IMR-90 (cell line): ENCODE measurements at regions not wholly inside any gene's neighbourhood (a gene's known extent, or its start where the extent isn't known, plus 50 kb on each side); places are given as distances from the start of the nearest gene placed in this dataset.
A peak's percentile ranks its signal among the peaks of the same experiment; 100 is the strongest.

Experiments used
- ATAC-seq: fragments of 200-7000 bp; cut with Tn5 transposase; 2 replicates; pipeline ENCODE4 v1.9.1; 2020; ENCODE audit warnings: low read depth, mild to moderate bottlenecking, moderate library complexity
- BruUV-seq: library from RNA; stranded (reverse); fragments of 400-500 nt; replicated peaks from 2 replicates; lab custom pipeline; 2021; lab: Mats Ljungman, UMichigan
- CTCF ChIA-PET: fragments of 300-600 bp; formaldehyde crosslinking; extraction: SDS; loops from one replicate; lab custom pipeline; 2021; ENCODE audit warnings: antibody characterized with exemption; lab: Yijun Ruan, JAX
- POLR2A ChIA-PET: fragments of 300-600 bp; sonication (Branson Sonifier 250); formaldehyde crosslinking; loops from one replicate; lab custom pipeline; 2022; ENCODE audit warnings: antibody characterized with exemption; ENCODE audit not compliant: unreplicated experiment; lab: Charles Lee
- DNase-seq: peaks from one replicate; pipeline ENCODE4 v3.0.0; 2013
- H2AFZ ChIP-seq: replicated peaks from 2 replicates; pipeline ENCODE3; 2013; ENCODE audit warnings: low read length, mild to moderate bottlenecking; ENCODE audit not compliant: poor library complexity
- H2AK5ac ChIP-seq: 2 replicates; pipeline ENCODE4 v1.6.1; 2013; ENCODE audit warnings: low read depth, low read length, inconsistent platforms
- H2AK9ac ChIP-seq: replicated peaks from 2 replicates; pipeline ENCODE3; 2013; ENCODE audit warnings: mild to moderate bottlenecking, low read depth, low read length, moderate library complexity; ENCODE audit not compliant: poor library complexity
- H2BK120ac ChIP-seq: 2 replicates; pipeline ENCODE4 v1.6.1; 2013; ENCODE audit warnings: low read depth, low read length, inconsistent platforms
- H2BK15ac ChIP-seq: 3 replicates; pipeline ENCODE4 v1.6.1; 2013; ENCODE audit warnings: low read depth, low read length, inconsistent platforms
- H2BK20ac ChIP-seq: 2 replicates; pipeline ENCODE4 v1.6.1; 2013; ENCODE audit warnings: low read depth, mild to moderate bottlenecking, inconsistent platforms, low read length, moderate library complexity
- H2BK5ac ChIP-seq: 2 replicates; pipeline ENCODE4 v1.6.1; 2013; ENCODE audit warnings: mild to moderate bottlenecking, low read depth, low read length, inconsistent platforms; ENCODE audit not compliant: poor library complexity, severe bottlenecking
- H3K14ac ChIP-seq: replicated peaks from 2 replicates; pipeline ENCODE4 v1.6.1; 2013; ENCODE audit warnings: low read depth, low read length, inconsistent platforms
- H3K18ac ChIP-seq: 2 replicates; pipeline ENCODE4 v1.6.1; 2013; ENCODE audit warnings: low read depth, low read length, control low read depth
- H3K23ac ChIP-seq: 2 replicates; pipeline ENCODE4 v1.6.1; 2013; ENCODE audit warnings: low read depth, low read length, inconsistent platforms
- H3K27ac ChIP-seq: 2 replicates; pipeline ENCODE4 v1.5.1; 2013; ENCODE audit warnings: mild to moderate bottlenecking, control low read depth, low read length; ENCODE audit not compliant: insufficient read depth
- H3K27me3 ChIP-seq: 2 replicates; pipeline ENCODE4 v1.6.1; 2013; ENCODE audit warnings: low read length; ENCODE audit not compliant: control insufficient read depth, insufficient read depth
- H3K36me3 ChIP-seq: 2 replicates; pipeline ENCODE4 v1.6.1; 2013; ENCODE audit warnings: low read length, mixed read lengths; ENCODE audit not compliant: control insufficient read depth, insufficient read depth
- H3K4ac ChIP-seq: 2 replicates; pipeline ENCODE4 v1.6.1; 2013; ENCODE audit warnings: low read depth, low read length, inconsistent platforms
- H3K4me1 ChIP-seq: 2 replicates; pipeline ENCODE4 v1.6.1; 2013; ENCODE audit warnings: low read length, mixed read lengths; ENCODE audit not compliant: control insufficient read depth, insufficient read depth
- H3K4me2 ChIP-seq: 2 replicates; pipeline ENCODE4 v1.6.1; 2013; ENCODE audit warnings: low read depth, mild to moderate bottlenecking, control low read depth, low read length, moderate library complexity
- H3K4me3 ChIP-seq: 2 replicates; pipeline ENCODE4 v1.5.1; 2013; ENCODE audit warnings: low read depth, mild to moderate bottlenecking, control low read depth, low read length, moderate library complexity; ENCODE audit not compliant: insufficient read depth
- H3K56ac ChIP-seq: 2 replicates; pipeline ENCODE4 v1.6.1; 2013; ENCODE audit warnings: low read length, inconsistent platforms; ENCODE audit not compliant: insufficient read depth; ENCODE audit errors: extremely low read depth
- H3K79me1 ChIP-seq, 2 experiments: 2 replicates each; pipeline ENCODE4 v1.6.1; 2013; ENCODE audit warnings: low read length in 2 of 2, inconsistent platforms in 1 of 2, low read depth in 1 of 2
- H3K9ac ChIP-seq: 2 replicates; pipeline ENCODE4 v1.6.1; 2013; ENCODE audit warnings: low read depth, low read length, control low read depth
- H3K9me1 ChIP-seq: 2 replicates; pipeline ENCODE4 v1.6.1; 2013; ENCODE audit warnings: low read length, inconsistent platforms; ENCODE audit not compliant: insufficient read depth
- H3K9me3 ChIP-seq: 2 replicates; pipeline ENCODE4 v1.6.1; 2013; ENCODE audit warnings: low read length; ENCODE audit not compliant: control insufficient read depth, insufficient read depth
- H4K20me1 ChIP-seq: 2 replicates; pipeline ENCODE4 v1.6.1; 2013; ENCODE audit warnings: low read length, inconsistent platforms; ENCODE audit not compliant: insufficient read depth
- H4K5ac ChIP-seq: 2 replicates; pipeline ENCODE4 v1.6.1; 2013; ENCODE audit warnings: mild to moderate bottlenecking, low read depth, low read length, control low read depth
- H4K8ac ChIP-seq, 2 experiments: 2 replicates each; pipeline ENCODE4 v1.6.1; 2013; ENCODE audit warnings: low read depth in 2 of 2, low read length in 2 of 2, control low read depth in 1 of 2, inconsistent platforms in 1 of 2
- H4K91ac ChIP-seq: 2 replicates; pipeline ENCODE4 v1.6.1; 2013; ENCODE audit warnings: low read depth, low read length, inconsistent platforms; ENCODE audit not compliant: insufficient read depth
- BHLHE40 ChIP-seq: fragments of 150-350 bp; IDR thresholded peaks from 2 replicates; pipeline ENCODE4 v1.6.1; 2016; ENCODE audit warnings: mild to moderate bottlenecking, low read depth, low read length
- CEBPB ChIP-seq: IDR thresholded peaks from 2 replicates; pipeline ENCODE4 v1.6.1; 2012; ENCODE audit warnings: low read depth, low read length, improper control_type of control experiment
- CHD1 ChIP-seq: IDR thresholded peaks from 2 replicates; pipeline ENCODE4 v1.6.1; 2012; ENCODE audit warnings: low read depth, low read length, improper control_type of control experiment
- CTCF ChIP-seq: conservative IDR thresholded peaks from 2 replicates; pipeline ENCODE4 v1.5.1; 2012; ENCODE audit warnings: mild to moderate bottlenecking, low read depth, low read length, improper control_type of control experiment
- ELK1 ChIP-seq: fragments of 150-350 bp; IDR thresholded peaks from 2 replicates; pipeline ENCODE4 v1.6.1; 2016; ENCODE audit warnings: low read depth, mild to moderate bottlenecking, low read length, moderate library complexity, borderline replicate concordance
- FOS ChIP-seq: fragments of 150-350 bp; IDR thresholded peaks from 2 replicates; pipeline ENCODE4 v1.6.1; 2016; ENCODE audit warnings: low read depth, low read length
- MAFK ChIP-seq: IDR thresholded peaks from 2 replicates; pipeline ENCODE4 v1.6.1; 2012; ENCODE audit warnings: low read depth, low read length, improper control_type of control experiment
- MAZ ChIP-seq: IDR thresholded peaks from 2 replicates; pipeline ENCODE4 v1.6.1; 2012; ENCODE audit warnings: low read depth, mild to moderate bottlenecking, low read length, improper control_type of control experiment, moderate library complexity, borderline replicate concordance
- MXI1 ChIP-seq: IDR thresholded peaks from 2 replicates; pipeline ENCODE4 v1.6.1; 2012; ENCODE audit warnings: low read depth, mild to moderate bottlenecking, low read length, moderate library complexity, borderline replicate concordance
- NFE2L2 ChIP-seq: fragments of 150-350 bp; IDR thresholded peaks from 2 replicates; pipeline ENCODE4 v1.6.1; 2016; ENCODE audit warnings: low read depth, mild to moderate bottlenecking, low read length
- POLR2A ChIP-seq: IDR thresholded peaks from 2 replicates; pipeline ENCODE4 v1.6.1; 2012; ENCODE audit warnings: mild to moderate bottlenecking, low read depth, low read length
- RAD21 ChIP-seq: IDR thresholded peaks from 2 replicates; pipeline ENCODE4 v1.6.1; 2012; ENCODE audit warnings: low read length, improper control_type of control experiment
- RCOR1 ChIP-seq: IDR thresholded peaks from 2 replicates; pipeline ENCODE4 v1.6.1; 2012; ENCODE audit warnings: mild to moderate bottlenecking, low read length, improper control_type of control experiment; ENCODE audit not compliant: insufficient replicate concordance
- RFX5 ChIP-seq: IDR thresholded peaks from 2 replicates; pipeline ENCODE4 v1.8.0; 2012; ENCODE audit warnings: low read depth, mild to moderate bottlenecking, low read length, moderate library complexity
- SMC3 ChIP-seq: fragments of 150-350 bp; IDR thresholded peaks from 2 replicates; pipeline ENCODE4 v1.6.1; 2016; ENCODE audit warnings: low read depth, mild to moderate bottlenecking, antibody characterized with exemption, low read length, moderate library complexity
- USF2 ChIP-seq: fragments of 150-350 bp; IDR thresholded peaks from 2 replicates; pipeline ENCODE4 v1.6.1; 2017; ENCODE audit warnings: mild to moderate bottlenecking, antibody characterized with exemption, low read length, low read depth
- WGBS, 2 experiments: methylation state at CpG; one replicate each; pipeline versions ENCODE4 v1.1.5 to v1.1.7; 2013; ENCODE audit warnings: missing lambda C conversion rate in 2 of 2; ENCODE audit not compliant: insufficient read length in 1 of 2; ENCODE audit errors: extremely low coverage in 2 of 2; 5-methylcytosine and 5-hydroxymethylcytosine counted together
- dilution Hi-C: fragments of 300-500 bp; cut with HindIII; formaldehyde crosslinking; loops from one replicate; pipeline ENCODE4 v1.14.3; 2018; ENCODE audit warnings: low sequenced_read_pairs; ENCODE audit not compliant: unreplicated experiment
- in situ Hi-C: fragments of 300-500 bp; cut with MboI; formaldehyde crosslinking; loops from 3 replicates; pipeline ENCODE4 v1.14.3; 2019; ENCODE audit warnings: low sequenced_read_pairs, inconsistent platforms, mixed read lengths
- intact Hi-C: fragments of 100-400 bp; cut with micrococcal nuclease; formaldehyde crosslinking; loops from 2 replicates; pipeline ENCODE4 v1.10.0; 2022

- dilution Hi-C loops, result no loop called here
- no peaks in the 10 kb centered on the region for H3K36me3 ChIP-seq
- H2AK9ac ChIP-seq, result no peak overlapping the region
- H3K9me3 ChIP-seq, result no peaks in the 10 kb centered on the region; the same call in 1 of the 2 replicates
- no peak overlapping the region for H2BK120ac ChIP-seq
- no peak overlapping the region for H4K91ac ChIP-seq
- H2AK5ac ChIP-seq, result no peak overlapping the region
- no peak overlapping the region for H3K23ac ChIP-seq
- no peak overlapping the region for H4K8ac ChIP-seq
- no TSS peak for BruUV-seq
- no peak overlapping the region for H2AFZ ChIP-seq
- H3K9me1 ChIP-seq, result no peaks in the 10 kb centered on the region
- DNase-seq (peak; percentile 34), ATAC-seq (no peak)
- H3K4me1 ChIP-seq, result no peaks in the 10 kb centered on the region
- H3K79me1 ChIP-seq, result no peaks in the 10 kb centered on the region
- TF ChIP-seq USF2 (no peak), BHLHE40 (no peak), CHD1 (no peak), RFX5 (no peak), MXI1 (no peak), CEBPB (no peak), MAZ (no peak), SMC3 (no peak), CTCF (no peak), FOS (no peak), ELK1 (no peak), RCOR1 (no peak), MAFK (no peak), RAD21 (no peak), NFE2L2 (no peak), POLR2A (no peak)
- ChIA-PET POLR2A (no interaction called here), CTCF (no interaction called here)
- no peak overlapping the region for H4K5ac ChIP-seq
- H3K4me2 ChIP-seq, result no peak overlapping the region
- no peak overlapping the region for H3K4me3 ChIP-seq
- WGBS, 2 experiments, result no CpG with 5 or more reads among the region's 8 CpGs
- intact Hi-C loops, result no loop called here
- H3K4ac ChIP-seq, result no peak overlapping the region
- no peak overlapping the region for H3K56ac ChIP-seq
- no peak overlapping the region for H2BK20ac ChIP-seq
- H3K18ac ChIP-seq, result no peak overlapping the region
- no peak overlapping the region for H2BK15ac ChIP-seq
- H4K20me1 ChIP-seq, result no peaks in the 10 kb centered on the region
- H2BK5ac ChIP-seq, result no peak overlapping the region
- H3K9ac ChIP-seq, result no peak overlapping the region
- H3K27me3 ChIP-seq, result no peaks in the 10 kb centered on the region
- in situ Hi-C loops, result no loop called here
- no peak overlapping the region for H3K14ac ChIP-seq
- H3K27ac ChIP-seq, result no peak overlapping the region
These were observed 182.7 kb upstream of the MKLN1 start for GRCh38 chr7:131145026-131145425.
